ENCODE measurements at regions not wholly inside any gene's neighbourhood (a gene's known extent, or its start where the extent isn't known, plus 50 kb on each side); places are given as distances from the start of the nearest gene placed in this dataset.

GRCh38 chr7:119935418-119936025 lies 337.5 kb upstream of the KCND2 start:
- H4K20me1 ChIP-seq (ENCODE audit: insufficient read depth): no peaks in the 10 kb centered on the region
- H3K9me2 ChIP-seq (ENCODE audit: insufficient read depth, low read length): no peaks in the 10 kb centered on the region
- H3K4me2 ChIP-seq (ENCODE audit: low read length): no peak overlapping the region
- H3K27ac ChIP-seq (ENCODE audit: low read length): no peak overlapping the region
- TF ChIP-seq, protein P1, sequence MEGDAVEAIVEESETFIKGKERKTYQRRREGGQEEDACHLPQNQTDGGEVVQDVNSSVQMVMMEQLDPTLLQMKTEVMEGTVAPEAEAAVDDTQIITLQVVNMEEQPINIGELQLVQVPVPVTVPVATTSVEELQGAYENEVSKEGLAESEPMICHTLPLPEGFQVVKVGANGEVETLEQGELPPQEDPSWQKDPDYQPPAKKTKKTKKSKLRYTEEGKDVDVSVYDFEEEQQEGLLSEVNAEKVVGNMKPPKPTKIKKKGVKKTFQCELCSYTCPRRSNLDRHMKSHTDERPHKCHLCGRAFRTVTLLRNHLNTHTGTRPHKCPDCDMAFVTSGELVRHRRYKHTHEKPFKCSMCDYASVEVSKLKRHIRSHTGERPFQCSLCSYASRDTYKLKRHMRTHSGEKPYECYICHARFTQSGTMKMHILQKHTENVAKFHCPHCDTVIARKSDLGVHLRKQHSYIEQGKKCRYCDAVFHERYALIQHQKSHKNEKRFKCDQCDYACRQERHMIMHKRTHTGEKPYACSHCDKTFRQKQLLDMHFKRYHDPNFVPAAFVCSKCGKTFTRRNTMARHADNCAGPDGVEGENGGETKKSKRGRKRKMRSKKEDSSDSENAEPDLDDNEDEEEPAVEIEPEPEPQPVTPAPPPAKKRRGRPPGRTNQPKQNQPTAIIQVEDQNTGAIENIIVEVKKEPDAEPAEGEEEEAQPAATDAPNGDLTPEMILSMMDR (IDR thresholded peaks at IDR 0.05; ENCODE audit: poor library complexity, severe bottlenecking): peak; percentile 67
- TF ChIP-seq EP300 (conservative IDR thresholded peaks at IDR 0.05; ENCODE audit: poor library complexity, severe bottlenecking) (no peak), MXI1 (conservative IDR thresholded peaks at IDR 0.05; ENCODE audit: poor library complexity, severe bottlenecking) (no peak), SMC3 (conservative IDR thresholded peaks at IDR 0.05; ENCODE audit: poor library complexity) (peak; percentile 78), TAF1 (IDR thresholded peaks at IDR 0.05; ENCODE audit: low read depth) (no peak), EZH2 (IDR thresholded peaks at IDR 0.05; ENCODE audit: borderline replicate concordance, insufficient read depth, low read length, poor library complexity, severe bottlenecking) (no peak), RAD21 (conservative IDR thresholded peaks at IDR 0.05) (peak; percentile 68), POLR2AphosphoS5 (IDR thresholded peaks at IDR 0.05) (no peak)
- TF ChIP-seq, protein P2, sequence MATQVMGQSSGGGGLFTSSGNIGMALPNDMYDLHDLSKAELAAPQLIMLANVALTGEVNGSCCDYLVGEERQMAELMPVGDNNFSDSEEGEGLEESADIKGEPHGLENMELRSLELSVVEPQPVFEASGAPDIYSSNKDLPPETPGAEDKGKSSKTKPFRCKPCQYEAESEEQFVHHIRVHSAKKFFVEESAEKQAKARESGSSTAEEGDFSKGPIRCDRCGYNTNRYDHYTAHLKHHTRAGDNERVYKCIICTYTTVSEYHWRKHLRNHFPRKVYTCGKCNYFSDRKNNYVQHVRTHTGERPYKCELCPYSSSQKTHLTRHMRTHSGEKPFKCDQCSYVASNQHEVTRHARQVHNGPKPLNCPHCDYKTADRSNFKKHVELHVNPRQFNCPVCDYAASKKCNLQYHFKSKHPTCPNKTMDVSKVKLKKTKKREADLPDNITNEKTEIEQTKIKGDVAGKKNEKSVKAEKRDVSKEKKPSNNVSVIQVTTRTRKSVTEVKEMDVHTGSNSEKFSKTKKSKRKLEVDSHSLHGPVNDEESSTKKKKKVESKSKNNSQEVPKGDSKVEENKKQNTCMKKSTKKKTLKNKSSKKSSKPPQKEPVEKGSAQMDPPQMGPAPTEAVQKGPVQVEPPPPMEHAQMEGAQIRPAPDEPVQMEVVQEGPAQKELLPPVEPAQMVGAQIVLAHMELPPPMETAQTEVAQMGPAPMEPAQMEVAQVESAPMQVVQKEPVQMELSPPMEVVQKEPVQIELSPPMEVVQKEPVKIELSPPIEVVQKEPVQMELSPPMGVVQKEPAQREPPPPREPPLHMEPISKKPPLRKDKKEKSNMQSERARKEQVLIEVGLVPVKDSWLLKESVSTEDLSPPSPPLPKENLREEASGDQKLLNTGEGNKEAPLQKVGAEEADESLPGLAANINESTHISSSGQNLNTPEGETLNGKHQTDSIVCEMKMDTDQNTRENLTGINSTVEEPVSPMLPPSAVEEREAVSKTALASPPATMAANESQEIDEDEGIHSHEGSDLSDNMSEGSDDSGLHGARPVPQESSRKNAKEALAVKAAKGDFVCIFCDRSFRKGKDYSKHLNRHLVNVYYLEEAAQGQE (IDR thresholded peaks at IDR 0.05; ENCODE audit: borderline replicate concordance): no peak
- no peak overlapping the region for H3K4me3 ChIP-seq (ENCODE audit: low read length)
- H3F3A ChIP-seq (ENCODE audit: insufficient read depth, low read length, poor library complexity, severe bottlenecking): no peaks in the 10 kb centered on the region
- no peaks in the 10 kb centered on the region for H3K79me2 ChIP-seq (replicated peaks; ENCODE audit: insufficient read depth, low read length)
- H2AFZ ChIP-seq (ENCODE audit: low read depth, low read length): no peak overlapping the region
- H3K9ac ChIP-seq (ENCODE audit: low read length): no peak overlapping the region
- no peaks in the 10 kb centered on the region for H3K9me3 ChIP-seq (ENCODE audit: low read length)
- H3K27me3 ChIP-seq (ENCODE audit: insufficient read depth, low read depth, low read length): no peaks in the 10 kb centered on the region
- no peaks in the 10 kb centered on the region for H3K36me3 ChIP-seq (ENCODE audit: insufficient read depth, low read length)

DNA sequence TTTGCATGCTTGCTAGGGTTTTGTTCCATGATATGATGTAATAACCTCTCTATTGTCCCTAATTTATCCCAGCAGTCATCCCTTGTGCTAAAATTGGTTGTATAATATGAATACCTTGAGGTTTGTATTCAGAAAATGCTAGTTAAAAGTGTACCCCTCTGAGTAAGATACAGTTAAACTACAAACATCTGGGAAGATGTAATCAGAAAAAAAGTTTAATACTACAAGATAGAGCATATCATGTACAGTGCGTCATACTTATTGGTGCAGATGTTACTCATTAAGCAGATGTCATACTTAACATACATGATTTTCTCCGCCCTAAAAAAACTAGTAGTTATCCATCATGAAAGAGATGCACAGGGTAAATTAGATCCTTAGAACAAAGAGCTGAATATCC lies 336.1 kb upstream of the KCND2 start:
- H4K20me1 ChIP-seq (ENCODE audit: insufficient read depth): no peaks in the 10 kb centered on the region
- no peaks in the 10 kb centered on the region for H3K9me3 ChIP-seq (ENCODE audit: low read length)
- no peaks in the 10 kb centered on the region for H3K9me2 ChIP-seq (ENCODE audit: insufficient read depth, low read length)
- H3K79me2 ChIP-seq (replicated peaks; ENCODE audit: insufficient read depth, low read length): no peaks in the 10 kb centered on the region
- H2AFZ ChIP-seq (ENCODE audit: low read depth, low read length): no peak overlapping the region
- no peak overlapping the region for H3K9ac ChIP-seq (ENCODE audit: low read length)
- TF ChIP-seq EZH2 (IDR thresholded peaks at IDR 0.05; ENCODE audit: borderline replicate concordance, insufficient read depth, low read length, poor library complexity, severe bottlenecking) (no peak), SMC3 (conservative IDR thresholded peaks at IDR 0.05; ENCODE audit: poor library complexity) (no peak), MXI1 (conservative IDR thresholded peaks at IDR 0.05; ENCODE audit: poor library complexity, severe bottlenecking) (no peak)
- H3K36me3 ChIP-seq (ENCODE audit: insufficient read depth, low read length): no peaks in the 10 kb centered on the region
- H3K4me2 ChIP-seq (ENCODE audit: low read length): no peak overlapping the region
- H3K27me3 ChIP-seq (ENCODE audit: insufficient read depth, low read depth, low read length): no peaks in the 10 kb centered on the region
- H3F3A ChIP-seq (ENCODE audit: insufficient read depth, low read length, poor library complexity, severe bottlenecking): no peaks in the 10 kb centered on the region
- no peak overlapping the region for H3K27ac ChIP-seq (ENCODE audit: low read length)
- H3K4me3 ChIP-seq (ENCODE audit: low read length): no peak overlapping the region

All from neural cell (in vitro differentiated cells).